ENCODE measurements at regions not wholly inside any gene's neighbourhood (a gene's known extent, or its start where the extent isn't known, plus 50 kb on each side); places are given as distances from the start of the nearest gene placed in this dataset.

DNA sequence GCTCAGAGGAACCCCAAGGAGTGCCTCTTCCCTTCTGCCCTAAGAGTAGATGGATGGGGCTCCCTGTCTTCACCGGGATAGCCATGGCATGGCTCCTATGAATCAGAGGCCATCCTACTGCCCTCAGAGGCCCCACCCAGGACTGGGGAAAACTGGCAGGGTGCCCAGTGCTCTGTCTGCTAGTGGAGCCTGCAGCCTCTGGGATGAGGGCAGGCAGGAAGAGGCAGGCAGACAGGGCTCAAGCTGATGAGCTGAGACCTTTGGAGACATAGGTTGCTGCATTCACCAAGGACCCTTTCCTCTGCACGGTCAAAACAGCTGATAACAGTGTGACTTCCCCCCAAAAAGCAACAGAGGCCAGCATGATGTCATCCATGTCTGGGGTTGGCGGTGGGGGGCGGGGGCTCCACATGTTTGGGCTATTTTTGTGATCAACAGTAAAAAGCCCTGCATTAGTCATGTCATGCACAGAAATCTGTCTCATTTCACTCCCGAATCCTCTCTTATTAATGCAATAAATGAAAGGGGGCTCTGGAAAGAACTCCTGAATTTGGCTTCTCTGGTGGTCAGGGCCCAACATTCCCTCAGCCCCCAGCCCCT lies 207.6 kb upstream of the MAMLD1 start:
- Histone ChIP-seq H3K27me3 (ENCODE audit: insufficient read depth, low read length) (no peaks in the 10 kb centered on the region), H2BK12ac (ENCODE audit: insufficient read length, low read depth, low read length) (no peak overlapping the region), H3K56ac (ENCODE audit: insufficient read length, low read depth, low read length) (no peak overlapping the region), H3K18ac (ENCODE audit: insufficient read length, low read depth, low read length) (no peak overlapping the region), H3T11ph (ENCODE audit: low read length) (no peak overlapping the region), H3K14ac (ENCODE audit: insufficient read depth, low read length) (no peak overlapping the region), H3K4ac (ENCODE audit: low read depth, low read length) (no peak overlapping the region), H2BK15ac (ENCODE audit: low read depth, low read length) (no peak overlapping the region), H3K9me3 (ENCODE audit: control insufficient read depth, low read depth, low read length) (peaks cover 45% of the 10 kb centered on the region), H2BK120ac (ENCODE audit: low read depth, low read length, poor library complexity, severe bottlenecking) (no peak overlapping the region), H2BK20ac (ENCODE audit: low read depth, low read length, poor library complexity, severe bottlenecking) (no peak overlapping the region), H4K91ac (ENCODE audit: insufficient read length, low read depth, low read length) (no peak overlapping the region), H2AK5ac (ENCODE audit: insufficient read length, low read length) (no peak overlapping the region), H3K9ac (ENCODE audit: extremely low read depth, insufficient read length, low read length) (no peak overlapping the region), H3K23ac (ENCODE audit: insufficient read length, low read depth, low read length) (no peak overlapping the region), H4K8ac (replicated peaks; ENCODE audit: insufficient read length, low read depth, low read length) (no peak overlapping the region), H3K4me2 (ENCODE audit: insufficient read depth, insufficient read length, low read length) (no peak overlapping the region), H3K4me1 (ENCODE audit: insufficient read depth, low read length) (no peaks in the 10 kb centered on the region), H3K79me2 (ENCODE audit: insufficient read depth, low read length) (no peaks in the 10 kb centered on the region), H3K27ac (ENCODE audit: insufficient read length, low read depth, low read length) (no peak overlapping the region), H2BK5ac (ENCODE audit: insufficient read length, low read length) (no peak overlapping the region), H2AFZ (ENCODE audit: low read length) (no peak overlapping the region), H4K5ac (ENCODE audit: insufficient read length, low read depth, low read length) (no peak overlapping the region), H3K79me1 (ENCODE audit: insufficient read depth, low read depth, low read length, poor library complexity, severe bottlenecking) (no peaks in the 10 kb centered on the region), H4K20me1 (ENCODE audit: control insufficient read depth, insufficient read depth, insufficient read length) (no peaks in the 10 kb centered on the region), H3K23me2 (ENCODE audit: insufficient read length, low read depth, low read length, poor library complexity, severe bottlenecking) (no peaks in the 10 kb centered on the region)
- TF ChIP-seq, protein P1, sequence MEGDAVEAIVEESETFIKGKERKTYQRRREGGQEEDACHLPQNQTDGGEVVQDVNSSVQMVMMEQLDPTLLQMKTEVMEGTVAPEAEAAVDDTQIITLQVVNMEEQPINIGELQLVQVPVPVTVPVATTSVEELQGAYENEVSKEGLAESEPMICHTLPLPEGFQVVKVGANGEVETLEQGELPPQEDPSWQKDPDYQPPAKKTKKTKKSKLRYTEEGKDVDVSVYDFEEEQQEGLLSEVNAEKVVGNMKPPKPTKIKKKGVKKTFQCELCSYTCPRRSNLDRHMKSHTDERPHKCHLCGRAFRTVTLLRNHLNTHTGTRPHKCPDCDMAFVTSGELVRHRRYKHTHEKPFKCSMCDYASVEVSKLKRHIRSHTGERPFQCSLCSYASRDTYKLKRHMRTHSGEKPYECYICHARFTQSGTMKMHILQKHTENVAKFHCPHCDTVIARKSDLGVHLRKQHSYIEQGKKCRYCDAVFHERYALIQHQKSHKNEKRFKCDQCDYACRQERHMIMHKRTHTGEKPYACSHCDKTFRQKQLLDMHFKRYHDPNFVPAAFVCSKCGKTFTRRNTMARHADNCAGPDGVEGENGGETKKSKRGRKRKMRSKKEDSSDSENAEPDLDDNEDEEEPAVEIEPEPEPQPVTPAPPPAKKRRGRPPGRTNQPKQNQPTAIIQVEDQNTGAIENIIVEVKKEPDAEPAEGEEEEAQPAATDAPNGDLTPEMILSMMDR (conservative IDR thresholded peaks at IDR 0.05) = no peak
- Mint-ChIP-seq H3K27ac (no peak overlapping the region), H3K4me1 (no peaks in the 10 kb centered on the region), H3K4me3 (no peak overlapping the region), H3K9me3 (peaks cover 73 to 74% of the 10 kb centered on the region in 2 experiments), H3K27me3 (ENCODE audit: low read depth) (peaks cover 2% of the 10 kb centered on the region; the same call in 1 of the 2 replicates), H3K36me3 (ENCODE audit: insufficient read depth in 1 of 3, low read depth in 3 of 3) (no peaks in the 10 kb centered on the region; a peak in 1 of 7 replicates)
- no CpG with 5 or more reads among the region's 5 CpGs for WGBS (ENCODE audit: extremely low coverage, insufficient read length, low lambda C conversion rate)
- DNase-seq = no peak
